ENCODE measurements at regions not wholly inside any gene's neighbourhood (a gene's known extent, or its start where the extent isn't known, plus 50 kb on each side); places are given as distances from the start of the nearest gene placed in this dataset.
"Not testable (repeated sequence)": the region's sequence is repeated elsewhere in the genome, so short reads cannot be mapped to it uniquely, and the experiment has no call there.

DNA sequence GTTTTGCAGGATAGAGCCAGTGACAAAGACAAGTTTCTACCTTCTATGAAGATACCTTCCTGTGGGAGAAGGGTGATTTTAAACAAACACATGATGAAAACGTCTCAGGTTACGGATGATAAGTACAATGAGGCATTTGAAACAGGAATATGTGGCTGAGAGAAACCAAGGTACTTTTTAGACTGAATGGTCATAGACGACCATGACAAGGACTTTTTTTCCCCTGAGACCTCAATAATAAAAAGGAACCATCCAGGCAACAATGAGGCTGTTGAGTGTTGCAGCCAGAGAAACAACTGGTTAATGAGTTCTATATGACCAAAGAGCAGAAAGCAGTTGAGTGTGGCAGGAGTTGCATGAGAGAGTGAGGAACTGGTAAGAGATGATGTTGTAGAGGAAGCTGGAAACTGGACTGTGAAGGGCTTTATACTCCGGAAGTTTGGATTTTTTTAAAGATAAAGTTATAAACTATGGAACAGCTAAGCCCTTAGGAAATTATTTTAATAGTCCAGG lies 306.1 kb upstream of the CYRIA start:
- Histone ChIP-seq H3K36me3 (no peaks in the 10 kb centered on the region), H3K27ac (no peak overlapping the region), H3K9me3 (no peaks in the 10 kb centered on the region), H3K4me3 (no peak overlapping the region), H3K27me3 (no peaks in the 10 kb centered on the region), H3K4me1 (no peaks in the 10 kb centered on the region)
- no peak for DNase-seq
- no peak for TF ChIP-seq POLR2A (IDR thresholded peaks at IDR 0.05)
- TF ChIP-seq, protein P1, sequence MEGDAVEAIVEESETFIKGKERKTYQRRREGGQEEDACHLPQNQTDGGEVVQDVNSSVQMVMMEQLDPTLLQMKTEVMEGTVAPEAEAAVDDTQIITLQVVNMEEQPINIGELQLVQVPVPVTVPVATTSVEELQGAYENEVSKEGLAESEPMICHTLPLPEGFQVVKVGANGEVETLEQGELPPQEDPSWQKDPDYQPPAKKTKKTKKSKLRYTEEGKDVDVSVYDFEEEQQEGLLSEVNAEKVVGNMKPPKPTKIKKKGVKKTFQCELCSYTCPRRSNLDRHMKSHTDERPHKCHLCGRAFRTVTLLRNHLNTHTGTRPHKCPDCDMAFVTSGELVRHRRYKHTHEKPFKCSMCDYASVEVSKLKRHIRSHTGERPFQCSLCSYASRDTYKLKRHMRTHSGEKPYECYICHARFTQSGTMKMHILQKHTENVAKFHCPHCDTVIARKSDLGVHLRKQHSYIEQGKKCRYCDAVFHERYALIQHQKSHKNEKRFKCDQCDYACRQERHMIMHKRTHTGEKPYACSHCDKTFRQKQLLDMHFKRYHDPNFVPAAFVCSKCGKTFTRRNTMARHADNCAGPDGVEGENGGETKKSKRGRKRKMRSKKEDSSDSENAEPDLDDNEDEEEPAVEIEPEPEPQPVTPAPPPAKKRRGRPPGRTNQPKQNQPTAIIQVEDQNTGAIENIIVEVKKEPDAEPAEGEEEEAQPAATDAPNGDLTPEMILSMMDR (IDR thresholded peaks at IDR 0.05): no peak

DNA sequence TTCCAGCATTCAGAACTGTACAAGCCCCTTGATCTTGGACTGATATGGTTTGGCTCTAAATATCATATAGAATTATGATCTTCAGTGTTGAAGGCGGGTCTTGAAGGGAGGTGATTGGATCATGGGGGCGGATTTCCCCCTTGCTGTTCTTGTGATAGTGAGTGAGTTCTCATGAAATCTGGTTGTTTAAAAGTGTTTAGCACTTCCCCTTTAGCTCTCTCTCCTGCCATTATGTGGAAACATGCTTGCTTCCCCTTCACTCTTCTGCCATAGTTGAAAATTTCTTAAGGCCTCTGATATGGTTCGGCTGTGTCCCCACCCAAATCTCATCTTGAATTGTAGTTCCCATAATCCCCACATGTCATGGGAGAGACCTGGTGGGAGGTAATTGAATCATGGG lies 305.3 kb upstream of the CYRIA start:
- not testable (repeated sequence) for H3K36me3 ChIP-seq, H3K4me1 ChIP-seq, DNase-seq, H3K9me3 ChIP-seq, H3K27ac ChIP-seq, H3K4me3 ChIP-seq, H3K27me3 ChIP-seq

DNA sequence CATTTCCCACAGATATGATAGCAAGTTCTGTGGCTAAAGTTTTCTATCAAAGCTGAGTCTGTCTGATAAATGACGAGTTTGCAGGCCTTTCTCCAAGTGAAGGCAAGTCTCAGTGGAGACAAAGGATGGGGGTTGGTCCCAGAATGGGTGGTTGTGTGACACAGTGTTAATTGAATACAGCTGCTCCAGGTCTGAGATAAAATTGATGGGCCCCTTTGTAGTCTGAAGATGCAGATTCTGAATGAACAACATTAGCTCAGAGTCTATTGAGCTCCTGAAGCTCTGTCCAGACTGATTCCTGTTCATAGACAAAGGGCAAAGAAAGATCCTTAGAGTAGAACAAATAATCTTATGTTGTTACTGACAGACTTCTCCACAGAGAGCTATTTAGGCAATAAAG lies 296.9 kb upstream of the CYRIA start:
- no peaks in the 10 kb centered on the region for H3K27me3 ChIP-seq
- TF ChIP-seq, protein P1 (IDR thresholded peaks at IDR 0.05): no peak
- no peak for TF ChIP-seq POLR2A (IDR thresholded peaks at IDR 0.05)
- no peak overlapping the region for H3K27ac ChIP-seq
- no peak for DNase-seq
- no peaks in the 10 kb centered on the region for H3K4me1 ChIP-seq
- H3K9me3 ChIP-seq: no peaks in the 10 kb centered on the region
- no peak overlapping the region for H3K4me3 ChIP-seq
- no peaks in the 10 kb centered on the region for H3K36me3 ChIP-seq

DNA sequence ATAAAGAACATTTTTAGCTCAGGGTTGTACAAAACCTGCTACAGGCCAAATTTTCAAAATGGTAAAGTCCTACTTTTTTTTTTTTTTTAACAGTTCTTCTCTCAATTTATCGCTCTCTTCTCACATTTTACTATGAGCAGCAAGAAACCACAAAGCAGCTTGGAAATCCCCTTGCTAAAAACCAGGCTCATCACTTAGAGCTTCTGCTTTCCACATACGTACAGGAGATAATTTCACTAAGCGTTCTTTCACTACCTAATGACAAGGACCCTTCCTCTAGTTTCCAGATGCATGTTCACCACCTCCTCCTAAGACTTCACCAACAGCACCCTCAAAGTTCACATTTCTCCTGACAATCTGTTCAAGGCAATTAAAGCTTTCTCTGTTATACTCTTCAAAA lies 294.9 kb upstream of the CYRIA start:
- Histone ChIP-seq H3K4me3 (no peak overlapping the region), H3K27ac (peak overlapping the region in 1 of 4 donors; percentile 19), H3K4me1 (no peaks in the 10 kb centered on the region), H3K9me3 (no peaks in the 10 kb centered on the region), H3K27me3 (no peaks in the 10 kb centered on the region), H3K36me3 (no peaks in the 10 kb centered on the region)
- TF ChIP-seq, protein P1 (IDR thresholded peaks at IDR 0.05): no peak
- TF ChIP-seq POLR2A (IDR thresholded peaks at IDR 0.05): no peak
- DNase-seq: no peak

DNA sequence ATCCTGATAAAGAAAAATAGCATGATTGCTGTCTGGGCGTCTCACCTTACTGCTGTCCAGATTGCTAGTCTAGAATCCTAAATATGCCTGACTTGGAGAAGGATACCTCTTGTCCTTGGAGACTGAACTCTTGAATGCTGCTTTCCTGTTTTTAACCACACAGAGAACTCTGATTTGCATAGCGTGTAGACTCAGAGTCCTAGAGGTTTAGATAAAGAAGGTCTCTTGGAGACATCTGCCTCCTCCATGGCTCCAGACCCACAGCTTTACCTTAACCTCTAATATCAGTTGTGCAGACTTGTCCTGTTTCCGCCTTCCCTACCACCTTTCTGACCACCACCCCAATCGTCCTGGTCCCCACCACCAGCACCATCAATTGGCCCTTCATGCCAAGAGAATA lies 292.6 kb upstream of the CYRIA start:
- Histone ChIP-seq H3K36me3 (no peaks in the 10 kb centered on the region), H3K27ac (peak overlapping the region in 1 of 4 donors; percentile 31), H3K9me3 (no peaks in the 10 kb centered on the region), H3K4me1 (no peaks in the 10 kb centered on the region), H3K4me3 (no peak overlapping the region), H3K27me3 (no peaks in the 10 kb centered on the region)
- TF ChIP-seq, protein P1 (IDR thresholded peaks at IDR 0.05): no peak
- no peak for TF ChIP-seq POLR2A (IDR thresholded peaks at IDR 0.05)
- DNase-seq: no peak

DNA sequence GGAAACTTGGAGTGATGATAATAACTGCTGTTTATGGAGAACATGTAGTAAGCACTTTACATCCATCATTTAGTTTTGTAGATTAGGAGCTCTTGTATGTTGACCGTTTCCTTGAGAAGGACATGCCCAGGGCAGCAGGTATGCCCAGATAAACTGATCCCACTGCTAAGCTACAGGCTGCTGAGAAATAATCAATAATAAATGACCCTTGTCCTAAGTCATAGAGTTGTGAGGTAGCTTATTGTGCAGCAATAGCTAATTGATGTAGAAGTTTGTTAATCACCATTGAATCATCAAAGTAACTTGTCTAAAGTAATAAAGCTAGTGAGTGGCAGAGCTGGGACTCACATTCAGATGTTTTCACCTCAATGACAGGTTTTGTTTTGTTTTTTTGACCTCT lies 287.2 kb upstream of the CYRIA start:
- no peak for DNase-seq
- Histone ChIP-seq H3K4me1 (no peaks in the 10 kb centered on the region), H3K4me3 (no peak overlapping the region), H3K27me3 (no peaks in the 10 kb centered on the region), H3K27ac (no peak overlapping the region), H3K36me3 (no peaks in the 10 kb centered on the region), H3K9me3 (no peaks in the 10 kb centered on the region)
- no peak for TF ChIP-seq POLR2A (IDR thresholded peaks at IDR 0.05)
- TF ChIP-seq, protein P1 (IDR thresholded peaks at IDR 0.05): no peak
